LHCN-M2 (cell line): ENCODE measurements at regions not wholly inside any gene's neighbourhood (a gene's known extent, or its start where the extent isn't known, plus 50 kb on each side); places are given as distances from the start of the nearest gene placed in this dataset.
"Not testable (repeated sequence)": the region's sequence is repeated elsewhere in the genome, so short reads cannot be mapped to it uniquely, and the experiment has no call there.

Source experiments
- DNase-seq: peaks from one replicate; pipeline ENCODE4 v3.0.0-alpha.2; 2012; ENCODE audit warnings: low read depth

DNA sequence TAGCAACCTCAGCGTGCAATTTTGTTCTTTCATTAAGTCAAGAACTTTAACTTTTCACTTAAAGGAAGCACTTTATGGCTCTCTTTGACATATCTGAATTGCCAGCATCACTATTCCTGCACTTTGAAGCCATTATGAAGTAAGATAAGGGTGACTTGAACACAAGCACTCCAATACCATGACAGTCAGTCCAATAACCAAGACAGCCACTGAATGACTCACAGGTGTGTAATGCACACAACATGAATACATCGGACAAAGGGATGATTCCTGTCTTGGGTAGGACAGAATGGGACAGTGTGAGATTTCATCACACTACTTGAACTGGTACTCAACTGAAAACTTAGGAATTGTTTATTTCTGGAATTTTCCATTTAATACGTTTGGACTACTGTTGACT is 233.7 kb upstream of the IPO5 start:
- DNase-seq, result no peak

DNA sequence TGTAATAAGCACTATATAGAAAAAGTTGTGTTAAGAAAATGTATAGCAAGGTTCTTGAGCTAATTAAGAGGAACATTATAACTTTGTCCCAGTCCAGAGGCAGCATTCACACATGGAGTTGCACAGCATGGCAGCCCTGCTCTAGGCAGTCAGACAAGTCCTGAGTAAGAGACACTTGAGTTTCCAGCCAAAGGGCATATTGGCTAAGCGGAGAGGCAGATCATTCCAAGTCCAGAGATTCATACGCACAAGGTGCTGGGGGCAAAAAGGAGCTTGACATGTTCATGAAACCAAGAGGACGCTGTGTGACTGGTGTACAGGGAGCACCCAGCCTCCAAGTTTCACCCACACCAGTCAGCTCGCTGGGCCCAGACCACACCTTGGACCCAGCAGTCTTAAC is 232.6 kb upstream of the IPO5 start:
- no peak for DNase-seq

DNA sequence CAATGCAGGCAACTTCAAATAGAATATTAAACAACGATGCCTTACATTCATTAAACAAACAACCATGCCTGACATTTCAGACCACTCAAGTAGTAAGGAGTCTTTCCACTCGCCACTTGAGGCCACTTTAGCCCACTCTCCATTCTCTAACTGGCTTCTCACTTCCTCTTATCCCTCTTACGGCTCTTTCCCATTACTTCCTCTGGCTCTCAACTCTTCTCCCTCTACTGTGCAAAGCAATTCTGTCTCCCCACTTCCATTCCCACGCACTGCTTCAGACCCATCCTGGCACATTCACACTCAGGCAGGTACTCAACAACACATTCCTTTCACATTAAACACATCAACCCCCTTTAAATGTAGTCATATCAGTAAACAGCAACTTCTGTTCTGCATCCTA is 229.8 kb upstream of the IPO5 start:
- DNase-seq, result no peak

DNA sequence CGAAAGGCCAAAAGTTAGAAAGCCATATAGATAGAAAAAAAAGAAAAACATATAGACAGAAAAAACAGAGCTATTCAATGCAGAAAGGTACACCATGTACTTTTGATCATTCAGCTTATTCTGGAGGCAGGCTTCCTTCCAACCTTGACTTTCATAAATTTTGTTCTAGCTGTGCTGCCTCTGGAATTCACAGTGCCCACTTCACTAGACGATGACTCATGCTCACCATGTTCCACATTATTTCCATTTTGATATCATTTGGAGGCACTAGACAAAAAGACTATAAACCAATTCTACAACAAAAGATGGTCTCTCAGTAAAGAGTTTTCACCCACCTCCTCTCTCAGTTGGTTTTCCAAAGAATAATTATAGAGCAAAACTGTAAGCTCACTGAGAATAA is 229.0 kb upstream of the IPO5 start:
- DNase-seq, result no peak

GRCh38 chr13:97726664-97727280 is 226.7 kb upstream of the IPO5 start:
- no peak for DNase-seq

GRCh38 chr13:97727991-97728390 is 225.5 kb upstream of the IPO5 start:
- DNase-seq, result no peak

DNA sequence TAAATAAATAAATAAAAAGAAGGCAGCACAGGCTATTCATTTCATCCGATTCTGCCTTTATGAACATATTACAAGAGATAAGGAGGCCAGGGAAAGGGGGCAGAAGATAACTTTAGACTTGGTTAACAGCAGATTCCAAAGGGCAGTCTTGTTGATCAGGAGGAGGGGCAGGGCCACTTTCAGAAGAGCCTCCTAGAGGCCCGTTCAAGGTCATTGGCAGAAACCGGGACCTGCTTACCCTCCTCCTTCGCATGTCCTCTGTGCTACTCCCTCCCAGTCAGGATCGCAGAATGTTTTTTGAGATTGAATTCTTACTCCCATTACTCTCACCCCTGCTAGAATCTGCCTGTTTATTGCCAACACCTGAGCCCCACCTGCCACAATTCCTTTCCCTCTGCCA is 217.0 kb upstream of the IPO5 start:
- DNase-seq, result no peak

DNA sequence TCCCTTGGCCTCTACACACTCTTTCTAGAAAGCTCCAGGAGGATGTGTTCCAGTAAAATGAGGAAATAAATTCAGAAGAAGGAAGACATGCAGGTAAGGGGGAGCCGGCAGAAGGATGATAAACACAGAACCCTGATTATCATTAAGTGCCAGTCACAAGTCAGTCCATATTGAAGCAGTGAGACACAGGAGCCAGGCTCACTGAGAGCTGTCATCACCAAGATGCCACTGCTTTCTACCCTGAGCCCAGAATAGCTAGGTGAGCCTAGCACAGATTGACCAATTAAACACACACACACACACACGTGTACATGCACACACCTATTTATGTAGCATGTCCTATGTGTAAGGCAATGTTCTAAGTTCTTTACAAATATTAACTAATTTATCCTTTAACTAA is 211.4 kb upstream of the IPO5 start:
- DNase-seq, result no peak

GRCh38 chr13:97743938-97744337 is 209.5 kb upstream of the IPO5 start:
- DNase-seq, result peak; percentile 40

GRCh38 chr13:97746649-97747048 is 206.8 kb upstream of the IPO5 start:
- DNase-seq, result no peak

DNA sequence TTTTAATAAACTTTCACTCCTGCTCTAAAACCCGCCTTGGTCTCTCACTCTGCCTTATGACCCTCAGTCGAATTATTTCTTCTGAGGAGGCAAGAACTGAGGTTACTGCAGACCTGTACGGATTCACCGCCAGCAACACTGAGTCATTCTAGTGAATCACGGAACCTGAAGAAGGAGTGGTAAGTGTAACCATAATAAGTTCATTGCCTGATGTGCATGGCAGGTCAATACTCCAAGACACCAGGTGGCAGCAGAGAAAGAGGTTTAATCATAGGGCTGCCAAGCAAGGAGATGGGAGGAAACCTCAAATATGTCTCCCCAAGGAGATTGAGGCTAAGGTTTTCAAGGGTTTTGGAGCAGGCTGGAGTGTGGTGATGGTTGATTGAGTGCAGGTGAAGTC is 204.3 kb upstream of the IPO5 start:
- DNase-seq, result peak; percentile 8

GRCh38 chr13:97751477-97751876 is 202.0 kb upstream of the IPO5 start:
- no peak for DNase-seq

DNA sequence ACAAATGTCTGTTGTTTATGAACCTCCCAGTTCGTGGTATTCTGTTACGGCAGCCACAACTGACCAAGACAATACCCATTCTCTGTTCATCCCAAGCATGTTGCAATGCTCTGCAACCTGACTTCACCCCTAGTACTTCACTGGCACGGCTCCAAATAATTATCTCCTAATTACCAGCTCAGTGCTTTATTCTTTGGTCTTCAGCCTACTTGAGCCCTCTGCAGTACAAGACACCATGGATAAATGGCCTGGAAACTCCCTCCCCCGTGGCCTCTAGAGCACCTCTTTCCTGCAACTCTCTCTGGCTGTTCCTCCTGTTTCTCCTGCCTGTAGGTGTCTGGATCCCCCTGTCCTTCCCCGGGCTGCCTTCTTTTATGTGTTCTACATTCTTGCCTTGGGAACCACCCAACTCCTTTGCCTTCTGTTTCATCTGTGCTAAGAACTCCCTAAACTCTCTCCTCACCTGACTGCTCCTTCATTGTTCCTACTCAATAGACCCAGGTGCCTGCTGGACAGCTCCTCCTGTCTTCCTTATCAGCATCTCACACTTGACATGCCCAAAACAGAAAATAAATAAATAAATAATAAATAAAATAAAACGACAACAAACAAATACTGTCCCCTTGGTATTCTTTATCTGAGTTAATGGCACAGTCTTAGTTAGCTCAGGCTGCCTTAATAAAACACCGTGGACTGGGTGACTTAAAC is 200.4 kb upstream of the IPO5 start:
- DNase-seq, result no peak

GRCh38 chr13:97753942-97754670 is 199.4 kb upstream of the IPO5 start:
- no peak for DNase-seq

GRCh38 chr13:97757807-97758206 is 195.7 kb upstream of the IPO5 start:
- no peak for DNase-seq

GRCh38 chr13:97758317-97758716 is 195.2 kb upstream of the IPO5 start:
- no peak for DNase-seq

GRCh38 chr13:97761796-97762540 is 191.5 kb upstream of the IPO5 start:
- no peak for DNase-seq

- no peak for DNase-seq
These were observed 186.7 kb upstream of the IPO5 start for GRCh38 chr13:97766749-97767148.

DNA sequence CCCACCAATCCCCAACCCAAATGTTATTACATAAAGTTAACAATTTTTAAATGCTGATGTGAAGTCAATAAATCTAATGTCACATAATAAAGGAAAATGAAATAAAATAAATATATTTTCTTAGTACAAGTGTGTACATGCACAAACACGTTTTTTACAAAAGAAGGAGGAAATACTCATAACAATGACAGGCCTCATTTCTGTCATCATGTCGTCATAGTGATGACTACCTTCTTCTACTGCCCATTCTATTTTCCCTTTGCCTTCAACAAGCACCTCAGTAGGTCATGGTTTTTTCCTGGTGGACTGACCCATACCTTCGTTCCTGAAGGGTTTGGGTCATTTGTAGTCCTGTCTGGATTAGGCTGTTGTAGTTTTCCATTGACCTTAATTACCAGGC is 185.3 kb upstream of the IPO5 start:
- no peak for DNase-seq

DNA sequence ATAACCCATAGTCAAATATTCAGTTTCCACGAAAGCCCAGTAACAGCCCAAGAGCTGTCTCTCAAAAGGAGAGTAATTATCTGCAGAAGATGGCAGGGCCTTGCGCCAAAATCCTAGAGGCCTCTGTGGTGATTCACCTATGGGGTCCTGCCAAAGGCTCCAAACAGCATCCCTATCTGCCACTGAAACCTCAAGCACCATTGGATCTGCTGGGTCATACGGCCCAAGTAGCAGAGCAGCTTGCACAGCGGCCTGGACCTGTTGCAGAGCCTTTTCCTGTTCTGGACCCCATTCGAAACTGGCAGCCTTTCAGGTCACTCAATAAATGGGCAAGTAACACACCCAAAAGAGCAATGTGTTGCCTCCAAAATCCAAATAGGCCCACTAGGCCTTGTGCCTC is 183.2 kb upstream of the IPO5 start:
- DNase-seq, result not testable (repeated sequence)

DNA sequence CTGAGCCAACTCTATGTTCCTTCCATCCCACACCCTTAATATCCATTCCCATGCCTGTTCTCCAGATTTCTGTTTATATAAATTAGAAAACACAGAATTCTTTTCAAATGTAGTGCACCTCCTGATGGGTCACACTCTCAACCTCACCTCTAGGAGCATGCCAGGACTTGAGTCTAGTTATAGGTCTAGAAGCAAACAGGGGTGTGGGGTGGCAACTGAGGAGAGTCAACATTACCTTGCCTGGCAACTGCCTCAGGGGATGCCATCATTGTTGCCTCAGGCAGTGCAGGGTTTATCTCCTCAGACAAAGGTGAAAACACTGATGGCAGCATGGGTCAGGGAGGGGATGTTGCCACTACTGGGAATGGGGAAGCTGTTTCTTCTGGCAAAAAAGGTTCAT is 181.0 kb upstream of the IPO5 start:
- not testable (repeated sequence) for DNase-seq

GRCh38 chr13:97774391-97775100 is 178.9 kb upstream of the IPO5 start:
- not testable (repeated sequence) for DNase-seq
